HG03558 (cell line): ENCODE measurements at regions not wholly inside any gene's neighbourhood (a gene's known extent, or its start where the extent isn't known, plus 50 kb on each side); places are given as distances from the start of the nearest gene placed in this dataset.
"Not testable (repeated sequence)": the region's sequence is repeated elsewhere in the genome, so short reads cannot be mapped to it uniquely, and the experiment has no call there.

Source experiments
- ATAC-seq: cut with Tn5 transposase; IDR thresholded peaks from one replicate; pipeline ENCODE4 v1.9.1; 2021; ENCODE audit warnings: moderate number of reproducible peaks; ENCODE audit not compliant: unreplicated experiment; ENCODE audit errors: extremely low read depth

DNA sequence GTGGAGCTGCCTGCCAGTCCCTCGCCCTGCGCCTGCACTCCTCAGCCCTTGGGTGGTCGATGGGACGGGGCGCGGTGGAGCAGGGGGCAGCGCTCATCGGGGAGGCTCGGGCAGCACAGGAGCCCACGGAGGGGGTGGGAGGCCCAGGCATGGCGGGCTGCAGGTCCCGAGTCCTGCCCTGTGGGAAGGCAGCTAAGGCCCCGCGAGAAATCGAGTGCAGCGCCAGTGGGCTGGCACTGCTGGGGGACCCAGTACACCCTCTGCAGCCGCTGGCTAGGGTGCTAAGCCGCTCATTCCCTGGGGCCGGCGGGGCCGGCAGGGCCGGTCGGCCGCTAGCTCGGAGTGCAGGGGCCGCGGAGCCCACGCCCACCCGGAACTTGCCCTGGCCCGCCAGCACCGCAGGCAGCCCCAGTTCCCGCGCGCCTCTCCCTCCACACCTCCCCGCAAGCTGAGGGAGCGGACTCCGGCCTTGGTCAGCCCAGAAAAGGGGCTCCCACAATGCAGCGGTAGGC, 565.9 kb upstream of the NRG3 start:
- no peak for ATAC-seq

DNA sequence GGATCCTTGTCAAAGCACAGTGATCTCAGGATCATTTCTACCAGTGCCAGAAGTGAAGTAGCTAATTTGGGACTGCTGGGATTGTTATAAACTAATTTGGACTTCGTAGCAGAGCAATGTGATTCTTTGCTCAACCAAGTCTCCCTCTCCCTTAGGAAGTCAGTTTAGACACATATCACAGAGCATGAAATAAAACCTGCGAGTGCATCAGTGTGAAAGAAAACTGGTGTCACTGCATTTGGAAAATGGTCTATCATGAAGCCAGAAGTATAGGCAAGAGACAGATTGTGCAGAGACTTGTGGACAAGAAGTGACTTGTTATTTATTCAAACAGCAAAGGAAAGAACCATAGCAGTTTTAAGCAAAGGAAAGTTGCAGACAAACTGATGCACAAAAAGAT, 560.5 kb upstream of the NRG3 start:
- no peak for ATAC-seq

GRCh38 chr10:81315026-81315425, 560.0 kb upstream of the NRG3 start:
- no peak for ATAC-seq

DNA sequence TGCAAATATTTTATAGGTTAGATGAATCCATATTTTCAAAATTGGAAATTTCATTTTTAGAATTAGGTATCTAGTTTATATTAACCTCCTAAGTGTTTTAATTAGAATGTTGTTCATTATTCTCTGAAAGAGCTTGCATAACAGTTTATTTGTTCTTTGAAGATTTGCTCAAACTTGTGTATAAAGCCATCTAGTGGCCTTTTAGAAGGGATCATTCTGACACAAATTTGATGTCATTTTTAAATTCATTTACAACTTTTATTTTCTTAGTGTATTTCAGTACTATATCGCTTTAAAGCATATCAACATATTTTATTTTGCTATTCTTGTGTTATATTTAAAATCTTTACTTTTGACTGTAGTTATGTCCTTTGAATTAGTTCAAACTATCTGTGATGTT, 527.0 kb upstream of the NRG3 start:
- ATAC-seq, result no peak

DNA sequence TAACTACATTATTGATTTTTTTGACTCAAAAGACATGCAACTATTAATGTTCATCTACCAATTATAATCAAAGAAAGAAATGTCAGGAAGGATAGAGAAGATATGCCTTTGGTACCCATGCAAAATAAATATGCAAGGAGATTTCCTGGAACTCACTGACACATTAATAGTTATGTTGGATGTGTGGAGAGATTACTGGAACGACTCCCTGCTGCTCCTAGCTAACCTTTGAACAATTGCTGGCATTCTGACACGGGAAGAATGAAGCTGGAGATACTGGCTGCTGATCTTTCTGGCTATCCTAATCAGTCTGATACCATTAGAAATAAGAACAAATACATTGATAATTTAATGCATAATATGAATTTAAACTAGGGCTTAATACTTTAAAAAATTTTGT, 507.9 kb upstream of the NRG3 start:
- ATAC-seq, result no peak

GRCh38 chr10:81386817-81387216, 488.2 kb upstream of the NRG3 start:
- no peak for ATAC-seq

GRCh38 chr10:81403451-81403850, 471.5 kb upstream of the NRG3 start:
- no peak for ATAC-seq

DNA sequence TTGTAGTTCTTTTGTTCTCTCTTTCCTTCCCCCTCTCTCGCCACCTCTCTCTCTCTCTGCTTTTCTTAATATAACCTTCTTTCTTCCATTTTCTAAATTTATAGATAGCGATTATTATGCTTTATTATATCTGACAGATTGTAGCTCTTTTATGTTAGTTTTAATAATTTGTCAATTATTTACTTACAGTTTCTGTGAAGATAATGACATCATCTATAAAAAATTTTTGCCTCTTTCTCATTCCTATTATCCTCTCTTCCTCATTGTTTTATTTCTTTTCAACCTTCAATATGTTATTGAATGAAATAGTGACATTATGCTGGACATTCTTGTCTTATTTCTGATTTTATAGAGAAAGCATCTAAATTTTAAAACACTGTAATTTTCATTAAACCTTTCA, 469.6 kb upstream of the NRG3 start:
- ATAC-seq, result no peak

DNA sequence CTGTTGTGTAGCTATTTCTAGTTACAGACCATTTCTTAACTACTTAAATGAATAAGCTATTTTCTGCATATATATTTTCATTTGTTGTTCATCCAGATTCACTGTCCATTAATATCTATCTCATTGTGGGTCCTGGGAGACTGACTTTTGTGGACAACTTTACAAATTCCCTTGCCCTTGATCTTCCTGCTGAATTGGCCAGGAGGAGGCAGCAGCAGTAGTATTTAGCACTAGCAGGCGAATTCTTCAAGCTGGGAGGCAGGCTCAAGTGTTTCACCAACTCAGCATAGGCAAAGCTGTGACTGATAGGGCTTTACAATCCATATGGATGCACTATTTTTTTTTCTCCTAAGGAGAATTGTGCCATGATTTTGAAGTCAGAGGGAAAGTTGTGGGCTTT, 461.0 kb upstream of the NRG3 start:
- ATAC-seq, result no peak

DNA sequence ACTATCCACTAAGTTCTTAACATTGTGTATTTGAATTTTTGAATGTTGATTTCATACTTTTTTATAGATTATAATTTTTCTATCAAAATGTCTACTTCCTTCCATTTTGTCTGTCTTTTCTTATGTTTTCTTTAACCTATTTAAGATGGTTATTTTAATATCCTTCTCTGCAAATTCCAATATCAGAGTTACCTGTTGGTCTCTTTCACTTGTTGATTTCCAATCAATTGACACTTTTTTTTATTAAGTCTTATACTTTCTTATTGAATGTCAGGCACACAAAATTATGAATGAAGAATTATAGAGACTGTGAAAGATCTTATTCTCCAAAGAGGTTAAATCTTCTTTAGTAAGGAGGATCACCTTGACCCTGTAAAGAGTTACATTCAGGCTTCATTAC, 448.3 kb upstream of the NRG3 start:
- ATAC-seq, result no peak

DNA sequence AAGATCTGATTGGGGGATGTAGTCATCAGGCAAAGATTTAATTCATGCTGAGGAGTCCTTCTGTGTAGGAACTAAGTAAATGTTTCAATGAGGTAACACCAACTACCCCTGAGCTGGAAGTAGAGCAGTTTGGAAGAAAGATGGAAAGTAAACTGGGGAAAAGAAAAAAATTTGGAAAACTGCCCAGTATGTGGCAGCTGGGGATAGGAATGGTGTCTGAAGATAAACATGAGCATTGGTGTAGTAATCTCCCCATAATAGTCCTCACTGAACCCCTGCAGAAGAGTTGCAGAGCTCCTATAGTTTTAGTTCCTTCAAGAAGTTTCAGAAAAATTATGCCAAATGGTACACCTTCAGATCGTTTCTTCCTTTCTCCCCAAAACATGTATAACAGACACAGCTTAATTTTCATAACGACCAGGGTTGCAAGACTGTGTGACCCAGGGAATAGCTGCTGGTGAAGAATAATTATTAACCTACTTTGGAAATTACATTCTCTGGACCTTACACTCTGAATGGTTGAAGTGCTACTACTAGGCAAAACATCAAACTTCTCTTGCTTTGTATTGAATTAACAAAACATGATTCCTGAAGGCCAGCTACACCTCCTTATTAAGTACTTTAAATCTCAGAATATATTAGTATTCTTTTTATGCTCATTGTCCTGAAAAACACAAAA, 446.4 kb upstream of the NRG3 start:
- ATAC-seq, result no peak

GRCh38 chr10:81439445-81439844, 435.5 kb upstream of the NRG3 start:
- ATAC-seq, result no peak

DNA sequence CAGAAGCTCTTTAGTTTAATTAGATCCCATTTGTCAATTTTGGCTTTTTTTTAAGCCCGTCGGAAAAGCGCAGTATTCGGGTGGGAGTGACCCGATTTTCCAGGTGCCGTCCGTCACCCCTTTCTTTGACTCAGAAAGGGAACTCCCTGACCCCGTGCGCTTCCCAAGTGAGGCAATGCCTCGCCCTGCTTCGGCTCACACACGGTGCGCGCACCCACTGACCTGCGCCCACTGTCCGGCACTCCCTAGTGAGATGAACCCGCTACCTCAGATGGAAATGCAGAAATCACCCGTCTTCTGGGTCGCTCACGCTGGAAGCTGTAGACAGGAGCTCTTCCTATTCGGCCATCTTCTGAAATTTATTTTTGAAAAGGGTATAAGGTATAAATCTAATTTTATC, 433.4 kb upstream of the NRG3 start:
- ATAC-seq, result not testable (repeated sequence)

DNA sequence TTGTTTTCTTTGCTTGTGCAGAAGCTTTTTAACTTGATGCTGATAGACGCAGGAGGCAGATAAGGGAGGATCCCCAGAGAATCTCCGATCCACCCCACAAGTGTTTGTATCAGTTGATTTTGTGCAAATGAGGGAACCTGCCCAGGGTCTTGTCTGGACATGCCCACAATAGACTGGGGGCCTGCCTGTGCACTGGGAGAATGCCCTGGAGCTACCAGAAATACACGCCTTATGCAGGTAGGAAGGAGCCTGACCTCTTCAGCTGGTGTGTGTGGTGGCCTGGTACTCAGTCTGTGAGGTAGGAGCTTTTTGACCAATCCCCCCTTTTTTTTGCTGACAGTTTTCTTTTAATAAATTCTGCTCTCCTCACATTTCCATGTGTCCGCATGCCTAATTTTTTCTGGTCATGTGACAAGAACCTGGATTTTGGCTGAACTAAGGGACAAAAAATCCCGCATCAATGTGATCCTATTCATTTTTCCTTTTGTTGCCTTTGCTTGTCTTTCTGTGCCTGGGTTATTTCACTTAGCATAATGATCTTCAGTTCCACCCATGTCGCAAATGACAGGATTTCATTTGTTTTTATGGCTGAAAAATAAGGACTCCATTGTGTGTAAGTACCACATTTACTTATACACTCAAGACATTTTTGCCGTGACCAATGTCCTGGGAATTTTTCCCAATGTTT, 430.6 kb upstream of the NRG3 start:
- ATAC-seq, result no peak

GRCh38 chr10:81450651-81451050, 424.3 kb upstream of the NRG3 start:
- no peak for ATAC-seq

DNA sequence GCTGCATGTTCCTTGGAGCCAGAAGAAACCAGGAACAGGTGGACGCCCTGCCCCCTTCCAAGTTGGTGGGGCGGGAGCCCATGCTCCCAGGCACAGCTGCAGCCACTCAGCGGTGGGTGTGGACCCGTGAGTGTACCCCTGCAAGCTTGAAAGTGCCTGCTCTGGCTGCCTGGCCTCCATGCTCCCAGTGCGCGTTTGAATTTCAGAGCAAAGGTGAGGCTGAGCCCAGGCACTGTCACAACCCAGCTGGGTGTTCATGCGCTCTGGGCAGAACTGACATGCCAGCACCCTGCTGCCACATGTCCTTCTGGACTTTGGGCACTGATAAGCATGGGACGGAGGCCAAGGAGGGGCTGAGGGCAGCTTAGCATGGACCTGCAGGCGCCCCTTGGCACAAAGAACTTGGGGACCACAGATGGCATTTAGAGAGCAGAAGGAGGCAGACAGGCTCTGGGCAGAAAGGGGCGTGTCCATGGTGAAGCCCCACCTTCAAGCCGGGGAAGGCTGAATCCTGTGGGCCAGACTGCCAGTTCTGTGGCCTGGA, 402.0 kb upstream of the NRG3 start:
- ATAC-seq, result no peak

- ATAC-seq, result no peak
These were observed 401.2 kb upstream of the NRG3 start for GRCh38 chr10:81473755-81474154.

DNA sequence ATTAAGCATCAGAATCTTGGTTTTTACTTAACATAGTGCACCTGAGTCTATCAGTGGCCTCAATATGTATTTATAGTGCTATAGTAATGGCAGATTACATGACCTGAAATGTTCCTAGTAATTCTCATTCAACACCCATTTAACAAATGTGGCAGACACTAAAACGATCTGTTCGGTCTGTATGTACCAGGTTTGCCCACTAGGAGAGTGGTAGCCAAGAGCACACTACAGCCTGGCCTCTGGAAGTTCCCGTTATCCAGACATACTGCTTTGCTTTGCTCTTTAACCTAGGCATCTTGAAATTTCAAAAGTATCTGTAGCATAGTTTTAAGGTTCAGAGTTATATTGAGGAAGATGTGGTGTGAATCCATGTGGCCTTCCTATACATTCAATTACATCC, 395.7 kb upstream of the NRG3 start:
- ATAC-seq, result no peak

GRCh38 chr10:81496626-81497025, 378.4 kb upstream of the NRG3 start:
- no peak for ATAC-seq

DNA sequence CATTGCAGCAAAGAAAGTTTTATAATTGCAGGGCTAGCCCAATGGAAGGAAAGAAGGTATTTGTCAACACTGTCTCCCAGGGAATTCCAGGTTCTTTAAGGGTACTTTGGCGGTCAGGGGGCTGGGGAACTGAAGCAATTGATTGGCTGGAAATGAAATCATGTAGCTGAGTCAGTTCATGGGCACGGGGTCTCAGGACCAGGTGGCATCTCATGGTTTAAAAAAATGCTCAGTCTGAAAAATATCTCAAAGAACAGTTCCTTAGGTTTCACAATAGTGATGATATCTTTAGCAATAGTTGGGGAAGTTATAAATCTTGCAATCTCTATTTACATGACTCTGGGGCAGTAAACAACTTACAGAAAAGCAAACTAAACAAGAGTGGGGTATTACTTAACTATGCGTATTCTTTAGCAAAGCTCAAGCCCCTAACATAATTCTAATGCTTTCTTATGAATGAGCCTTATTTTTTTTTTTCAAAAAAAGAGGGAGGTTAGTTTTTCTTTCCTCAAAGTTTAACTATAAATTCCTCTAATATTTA, 376.9 kb upstream of the NRG3 start:
- ATAC-seq, result no peak

- no peak for ATAC-seq
These were observed 372.2 kb upstream of the NRG3 start for GRCh38 chr10:81502677-81503359.
